GM19023 (cell line): ENCODE measurements at regions not wholly inside any gene's neighbourhood (a gene's known extent, or its start where the extent isn't known, plus 50 kb on each side); places are given as distances from the start of the nearest gene placed in this dataset.
A peak's percentile ranks its signal among the peaks of the same experiment; 100 is the strongest.
"Not testable (repeated sequence)": the region's sequence is repeated elsewhere in the genome, so short reads cannot be mapped to it uniquely, and the experiment has no call there.

Experiments used
- ATAC-seq: cut with Tn5 transposase; IDR thresholded peaks from one replicate; pipeline ENCODE4 v1.9.1; 2021; ENCODE audit warnings: mild to moderate bottlenecking, moderate library complexity; ENCODE audit not compliant: unreplicated experiment

- ATAC-seq: no peak
These were observed 752.7 kb downstream of the KCNA4 start for GRCh38 chr11:29263971-29264682.

GRCh38 chr11:29261831-29262230 is 755.0 kb downstream of the KCNA4 start:
- ATAC-seq: no peak

- ATAC-seq: no peak
These were observed 755.7 kb downstream of the KCNA4 start for GRCh38 chr11:29260939-29261705.

- no peak for ATAC-seq
These were observed 758.4 kb downstream of the KCNA4 start for GRCh38 chr11:29258411-29258810.

- ATAC-seq: peak; percentile 49
These were observed 760.2 kb downstream of the KCNA4 start for GRCh38 chr11:29256580-29256979.

- no peak for ATAC-seq
These were observed 761.4 kb downstream of the KCNA4 start for GRCh38 chr11:29255401-29255800.

GRCh38 chr11:29251738-29252137 is 765.1 kb downstream of the KCNA4 start:
- peak; percentile 64 for ATAC-seq

- ATAC-seq: no peak
These were observed 767.1 kb downstream of the KCNA4 start for GRCh38 chr11:29249713-29250112.

- no peak for ATAC-seq
These were observed 772.5 kb downstream of the KCNA4 start for GRCh38 chr11:29244355-29244754.

GRCh38 chr11:29243616-29244015 is 773.2 kb downstream of the KCNA4 start:
- no peak for ATAC-seq

GRCh38 chr11:29231991-29232390 is 784.8 kb downstream of the KCNA4 start:
- no peak for ATAC-seq

GRCh38 chr11:29231586-29231985 is 785.2 kb downstream of the KCNA4 start:
- ATAC-seq: no peak

- ATAC-seq: no peak
These were observed 789.0 kb downstream of the KCNA4 start for GRCh38 chr11:29227811-29228210.

GRCh38 chr11:29224739-29225384 is 792.0 kb downstream of the KCNA4 start:
- no peak for ATAC-seq

- ATAC-seq: not testable (repeated sequence)
These were observed 797.3 kb downstream of the KCNA4 start for GRCh38 chr11:29219531-29219930.

- ATAC-seq: no peak
These were observed 798.9 kb downstream of the KCNA4 start for GRCh38 chr11:29217901-29218300.

GRCh38 chr11:29214833-29215232 is 802.0 kb downstream of the KCNA4 start:
- ATAC-seq: no peak

- ATAC-seq: no peak
These were observed 805.6 kb downstream of the KCNA4 start for GRCh38 chr11:29211202-29211601.

GRCh38 chr11:29210426-29210825 is 806.4 kb downstream of the KCNA4 start:
- ATAC-seq: no peak

GRCh38 chr11:29208117-29208516 is 808.7 kb downstream of the KCNA4 start:
- no peak for ATAC-seq

- ATAC-seq: no peak
These were observed 815.9 kb downstream of the KCNA4 start for GRCh38 chr11:29200791-29201562.
